Mesothelial cell of epicardium (in vitro differentiated cells): ENCODE measurements at regions not wholly inside any gene's neighbourhood (a gene's known extent, or its start where the extent isn't known, plus 50 kb on each side); places are given as distances from the start of the nearest gene placed in this dataset.

Experiments
- DNase-seq, 2 experiments: peaks; one replicate each; pipeline ENCODE4 v3.0.0; 2021; ENCODE audit warnings: low spot score in 2 of 2; ENCODE audit not compliant: unreplicated experiment in 2 of 2
- H3K27ac Mint-ChIP-seq: 2 replicates; pipeline ENCODE4 v1.8.0; 2021; ENCODE audit warnings: mixed read lengths
- H3K27me3 Mint-ChIP-seq: 2 replicates; pipeline ENCODE4 v1.8.0; 2021; ENCODE audit warnings: low read depth, mixed read lengths
- H3K36me3 Mint-ChIP-seq: 2 replicates; pipeline ENCODE4 v1.8.0; 2021; ENCODE audit warnings: mixed read lengths
- H3K4me1 Mint-ChIP-seq: 2 replicates; pipeline ENCODE4 v1.8.0; 2021; ENCODE audit warnings: mixed read lengths
- H3K4me3 Mint-ChIP-seq: 2 replicates; pipeline ENCODE4 v1.8.0; 2021; ENCODE audit warnings: mild to moderate bottlenecking, moderate library complexity, mixed read lengths
- H3K9me3 Mint-ChIP-seq: 2 replicates; pipeline ENCODE4 v1.8.0; 2021; ENCODE audit warnings: mixed read lengths
- TF ChIP-seq, protein P1 (sequence below): fragments of 200-600 bp; sonication (generic); IDR thresholded peaks from one replicate; pipeline ENCODE4 v1.5.0; 2021; ENCODE audit warnings: antibody characterized with exemption; ENCODE audit not compliant: unreplicated experiment

- no peaks in the 10 kb centered on the region for H3K9me3 Mint-ChIP-seq
- no peak for DNase-seq
- no peak overlapping the region for H3K27ac Mint-ChIP-seq
- H3K36me3 Mint-ChIP-seq, result no peaks in the 10 kb centered on the region
- H3K4me1 Mint-ChIP-seq, result peaks cover 50% of the 10 kb centered on the region
- H3K4me3 Mint-ChIP-seq, result no peak overlapping the region
- no peaks in the 10 kb centered on the region for H3K27me3 Mint-ChIP-seq
- TF ChIP-seq, protein P1, sequence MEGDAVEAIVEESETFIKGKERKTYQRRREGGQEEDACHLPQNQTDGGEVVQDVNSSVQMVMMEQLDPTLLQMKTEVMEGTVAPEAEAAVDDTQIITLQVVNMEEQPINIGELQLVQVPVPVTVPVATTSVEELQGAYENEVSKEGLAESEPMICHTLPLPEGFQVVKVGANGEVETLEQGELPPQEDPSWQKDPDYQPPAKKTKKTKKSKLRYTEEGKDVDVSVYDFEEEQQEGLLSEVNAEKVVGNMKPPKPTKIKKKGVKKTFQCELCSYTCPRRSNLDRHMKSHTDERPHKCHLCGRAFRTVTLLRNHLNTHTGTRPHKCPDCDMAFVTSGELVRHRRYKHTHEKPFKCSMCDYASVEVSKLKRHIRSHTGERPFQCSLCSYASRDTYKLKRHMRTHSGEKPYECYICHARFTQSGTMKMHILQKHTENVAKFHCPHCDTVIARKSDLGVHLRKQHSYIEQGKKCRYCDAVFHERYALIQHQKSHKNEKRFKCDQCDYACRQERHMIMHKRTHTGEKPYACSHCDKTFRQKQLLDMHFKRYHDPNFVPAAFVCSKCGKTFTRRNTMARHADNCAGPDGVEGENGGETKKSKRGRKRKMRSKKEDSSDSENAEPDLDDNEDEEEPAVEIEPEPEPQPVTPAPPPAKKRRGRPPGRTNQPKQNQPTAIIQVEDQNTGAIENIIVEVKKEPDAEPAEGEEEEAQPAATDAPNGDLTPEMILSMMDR, result no peak
These were observed 89.6 kb upstream of the SETBP1 start for GRCh38 chr18:44590956-44591670.

GRCh38 chr18:44592639-44593038 is 88.0 kb upstream of the SETBP1 start:
- Mint-ChIP-seq H3K4me3 (no peak overlapping the region), H3K36me3 (no peaks in the 10 kb centered on the region)

DNA sequence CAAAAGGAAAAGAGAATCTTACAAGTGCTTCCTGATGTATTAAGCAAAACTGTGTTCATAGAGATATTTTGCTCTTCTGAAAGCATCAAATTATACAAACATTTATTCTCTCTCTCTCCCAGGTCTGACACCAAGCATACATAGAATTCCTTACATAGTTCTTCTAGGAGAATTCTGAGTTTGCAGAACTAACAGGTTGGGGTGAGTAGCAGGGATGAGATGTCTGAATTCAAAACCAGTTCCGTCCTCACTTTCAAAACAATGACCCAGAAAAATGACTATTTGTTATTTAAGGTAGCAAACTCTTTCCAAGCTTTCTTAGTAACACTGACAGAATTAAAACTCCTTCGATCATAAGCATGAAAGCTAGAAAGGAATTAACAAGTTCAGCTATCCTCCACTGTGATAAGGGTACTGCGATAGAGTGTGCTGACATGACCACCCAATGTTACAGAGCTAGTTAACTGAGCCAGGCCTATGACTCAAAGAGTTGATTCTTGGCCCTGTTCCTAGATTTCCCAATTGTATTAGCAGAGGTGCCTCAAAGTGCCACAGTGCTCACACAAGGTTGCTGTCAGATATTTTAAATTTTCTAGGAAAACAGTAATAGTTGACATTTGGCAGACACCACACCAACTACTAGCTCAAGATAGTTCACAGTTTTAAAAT is 85.8 kb upstream of the SETBP1 start:
- TF ChIP-seq, protein P1, result no peak
- DNase-seq, result no peak
- Mint-ChIP-seq H3K4me3 (no peak overlapping the region), H3K4me1 (peaks cover 43% of the 10 kb centered on the region), H3K9me3 (no peaks in the 10 kb centered on the region), H3K36me3 (no peaks in the 10 kb centered on the region), H3K27ac (peak overlapping the region; percentile 64), H3K27me3 (no peaks in the 10 kb centered on the region)

More at GRCh38 chr18:44592639-44593038, 88.0 kb upstream of the SETBP1 start:
- no peaks in the 10 kb centered on the region for H3K27me3 Mint-ChIP-seq
- H3K27ac Mint-ChIP-seq, result peak overlapping the region; percentile 83
- TF ChIP-seq, protein P1, result no peak
- no peaks in the 10 kb centered on the region for H3K9me3 Mint-ChIP-seq
- H3K4me1 Mint-ChIP-seq, result peaks cover 52% of the 10 kb centered on the region
- DNase-seq, result no peak

GRCh38 chr18:44597797-44598196 is 82.9 kb upstream of the SETBP1 start:
- TF ChIP-seq, protein P1, result no peak
- H3K27ac Mint-ChIP-seq, result no peak overlapping the region
- no peaks in the 10 kb centered on the region for H3K36me3 Mint-ChIP-seq
- H3K9me3 Mint-ChIP-seq, result no peaks in the 10 kb centered on the region
- no peak overlapping the region for H3K4me3 Mint-ChIP-seq
- peaks cover 43% of the 10 kb centered on the region for H3K4me1 Mint-ChIP-seq
- DNase-seq, result no peak
- no peaks in the 10 kb centered on the region for H3K27me3 Mint-ChIP-seq

- TF ChIP-seq, protein P1, result no peak
- H3K9me3 Mint-ChIP-seq, result no peaks in the 10 kb centered on the region
These were observed 82.2 kb upstream of the SETBP1 start for GRCh38 chr18:44598514-44598913.

More at GRCh38 chr18:44598514-44598913, 82.2 kb upstream of the SETBP1 start:
- Mint-ChIP-seq H3K36me3 (no peaks in the 10 kb centered on the region), H3K27me3 (no peaks in the 10 kb centered on the region), H3K4me3 (no peak overlapping the region), H3K27ac (no peak overlapping the region), H3K4me1 (peaks cover 40% of the 10 kb centered on the region)
- no peak for DNase-seq
